ENCODE measurements at regions not wholly inside any gene's neighbourhood (a gene's known extent, or its start where the extent isn't known, plus 50 kb on each side); places are given as distances from the start of the nearest gene placed in this dataset.

GRCh38 chr15:70597056-70597603 is 166.2 kb downstream of the UACA start:
- FAIRE-seq (no peak), DNase-seq (no peak)
- no peaks in the 10 kb centered on the region for H3K4me1 ChIP-seq (ENCODE audit: control insufficient read depth in 2 of 3, insufficient read depth in 2 of 3, low read depth in 1 of 3, low read length in 3 of 3)
- no peaks in the 10 kb centered on the region for H3K36me3 ChIP-seq (ENCODE audit: control insufficient read depth in 2 of 3, insufficient read depth in 3 of 3, low read length in 3 of 3)
- no peak overlapping the region for H3K27ac ChIP-seq (ENCODE audit: low read depth in 2 of 2, low read length in 2 of 2)
- H3K4me3 ChIP-seq (ENCODE audit: low read length in 3 of 3) = no peak overlapping the region
- TF ChIP-seq, protein P1, sequence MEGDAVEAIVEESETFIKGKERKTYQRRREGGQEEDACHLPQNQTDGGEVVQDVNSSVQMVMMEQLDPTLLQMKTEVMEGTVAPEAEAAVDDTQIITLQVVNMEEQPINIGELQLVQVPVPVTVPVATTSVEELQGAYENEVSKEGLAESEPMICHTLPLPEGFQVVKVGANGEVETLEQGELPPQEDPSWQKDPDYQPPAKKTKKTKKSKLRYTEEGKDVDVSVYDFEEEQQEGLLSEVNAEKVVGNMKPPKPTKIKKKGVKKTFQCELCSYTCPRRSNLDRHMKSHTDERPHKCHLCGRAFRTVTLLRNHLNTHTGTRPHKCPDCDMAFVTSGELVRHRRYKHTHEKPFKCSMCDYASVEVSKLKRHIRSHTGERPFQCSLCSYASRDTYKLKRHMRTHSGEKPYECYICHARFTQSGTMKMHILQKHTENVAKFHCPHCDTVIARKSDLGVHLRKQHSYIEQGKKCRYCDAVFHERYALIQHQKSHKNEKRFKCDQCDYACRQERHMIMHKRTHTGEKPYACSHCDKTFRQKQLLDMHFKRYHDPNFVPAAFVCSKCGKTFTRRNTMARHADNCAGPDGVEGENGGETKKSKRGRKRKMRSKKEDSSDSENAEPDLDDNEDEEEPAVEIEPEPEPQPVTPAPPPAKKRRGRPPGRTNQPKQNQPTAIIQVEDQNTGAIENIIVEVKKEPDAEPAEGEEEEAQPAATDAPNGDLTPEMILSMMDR (IDR thresholded peaks at IDR 0.05; ENCODE audit: borderline replicate concordance, extremely low read depth, insufficient read depth) = no peak
- peaks cover 0 to 9% (median 0%) of the 10 kb centered on the region in 3 donors for H3K9me3 ChIP-seq (ENCODE audit: control insufficient read depth in 2 of 3, insufficient read depth in 1 of 3, low read length in 3 of 3)
- intact Hi-C loops (cut with DNase I) = no loop called here
- no peak overlapping the region for H3K9ac ChIP-seq (ENCODE audit: low read length in 3 of 3)
- H3K27me3 ChIP-seq (ENCODE audit: control insufficient read depth, insufficient read depth, low read length) = no peaks in the 10 kb centered on the region

GRCh38 chr15:70596354-70597055 is 166.9 kb downstream of the UACA start:
- DNase-seq = no peak
- H3K9ac ChIP-seq (ENCODE audit: low read length in 3 of 3) = no peak overlapping the region
- H3K4me1 ChIP-seq (ENCODE audit: control insufficient read depth in 2 of 3, insufficient read depth in 2 of 3, low read depth in 1 of 3, low read length in 3 of 3) = no peaks in the 10 kb centered on the region
- FAIRE-seq = no peak
- H3K9me3 ChIP-seq (ENCODE audit: control insufficient read depth in 2 of 3, insufficient read depth in 1 of 3, low read length in 3 of 3) = peaks cover 0 to 9% (median 0%) of the 10 kb centered on the region in 3 donors
- no peak overlapping the region for H3K27ac ChIP-seq (ENCODE audit: low read depth in 2 of 2, low read length in 2 of 2)
- intact Hi-C loops (cut with DNase I) = no loop called here
- TF ChIP-seq, protein P1 (IDR thresholded peaks at IDR 0.05; ENCODE audit: borderline replicate concordance, extremely low read depth, insufficient read depth) = no peak
- no peaks in the 10 kb centered on the region for H3K36me3 ChIP-seq (ENCODE audit: control insufficient read depth in 2 of 3, insufficient read depth in 3 of 3, low read length in 3 of 3)
- no peaks in the 10 kb centered on the region for H3K27me3 ChIP-seq (ENCODE audit: control insufficient read depth, insufficient read depth, low read length)
- no peak overlapping the region for H3K4me3 ChIP-seq (ENCODE audit: low read length in 3 of 3)

- Histone ChIP-seq H3K36me3 (ENCODE audit: control insufficient read depth in 2 of 3, insufficient read depth in 3 of 3, low read length in 3 of 3) (no peaks in the 10 kb centered on the region), H3K9ac (ENCODE audit: low read length in 3 of 3) (no peak overlapping the region), H3K4me1 (ENCODE audit: control insufficient read depth in 2 of 3, insufficient read depth in 2 of 3, low read depth in 1 of 3, low read length in 3 of 3) (no peaks in the 10 kb centered on the region), H3K4me3 (ENCODE audit: low read length in 3 of 3) (no peak overlapping the region), H3K9me3 (ENCODE audit: control insufficient read depth in 2 of 3, insufficient read depth in 1 of 3, low read length in 3 of 3) (peaks cover 0 to 4% (median 0%) of the 10 kb centered on the region in 3 donors), H3K27ac (ENCODE audit: low read depth in 2 of 2, low read length in 2 of 2) (no peak overlapping the region), H3K27me3 (ENCODE audit: control insufficient read depth, insufficient read depth, low read length) (no peaks in the 10 kb centered on the region)
- DNase-seq (no peak), FAIRE-seq (no peak)
- intact Hi-C loops (cut with DNase I) = no loop called here
- TF ChIP-seq, protein P1 (IDR thresholded peaks at IDR 0.05; ENCODE audit: borderline replicate concordance, extremely low read depth, insufficient read depth) = no peak
Measured at GRCh38 chr15:70593795-70594194, 169.6 kb downstream of the UACA start.
